ENCODE measurements at regions not wholly inside any gene's neighbourhood (a gene's known extent, or its start where the extent isn't known, plus 50 kb on each side); places are given as distances from the start of the nearest gene placed in this dataset.

DNA sequence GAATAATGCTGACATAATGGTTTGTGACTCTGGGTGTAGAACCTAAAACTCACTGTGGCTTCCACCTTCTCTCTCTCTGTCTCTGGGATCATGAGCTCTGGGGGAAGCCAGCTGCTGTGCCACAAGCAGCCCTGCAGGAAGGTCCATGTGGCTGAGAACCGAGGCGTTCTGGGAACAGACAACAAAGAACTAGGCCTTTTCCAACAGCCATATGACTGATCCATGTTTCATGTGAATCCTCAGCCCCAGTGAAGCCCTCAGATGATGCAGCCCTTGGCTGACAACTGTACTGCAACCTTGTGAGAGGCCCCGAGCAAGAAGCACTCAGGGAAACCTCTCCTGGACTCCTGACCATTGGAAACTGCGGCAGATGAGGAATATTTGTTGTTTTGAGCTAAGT lies 56.6 kb downstream of the HLA-G start:
- ATAC-seq (no peak), DNase-seq (no peak)
- peaks cover 8% of the 10 kb centered on the region for H3K36me3 Mint-ChIP-seq (ENCODE audit: insufficient read depth)
- H3K4me1 Mint-ChIP-seq (ENCODE audit: low read depth): peaks cover 17% of the 10 kb centered on the region
- peaks cover 10% of the 10 kb centered on the region for H3K9me3 Mint-ChIP-seq
- H3K4me3 Mint-ChIP-seq: no peak overlapping the region
- no peaks in the 10 kb centered on the region for H3K27me3 Mint-ChIP-seq (ENCODE audit: low read depth)

- peak overlapping the region; percentile 87 for H3K4me3 Mint-ChIP-seq
- H3K4me1 Mint-ChIP-seq (ENCODE audit: low read depth): peaks cover 20% of the 10 kb centered on the region
These were observed 55.6 kb upstream of the HLA-A start for GRCh38 chr6:29886701-29887100.

GRCh38 chr6:29887330-29887818 lies 55.0 kb upstream of the HLA-A start:
- peak; percentile 28 for DNase-seq
- Mint-ChIP-seq H3K4me1 (ENCODE audit: low read depth) (peaks cover 20% of the 10 kb centered on the region), H3K9me3 (peaks cover 10% of the 10 kb centered on the region), H3K27me3 (ENCODE audit: low read depth) (no peaks in the 10 kb centered on the region), H3K4me3 (peak overlapping the region; percentile 87), H3K36me3 (ENCODE audit: insufficient read depth) (peaks cover 10% of the 10 kb centered on the region)
- peak; percentile 17 to 41 for ATAC-seq

More at GRCh38 chr6:29886701-29887100, 55.6 kb upstream of the HLA-A start:
- no peak for DNase-seq
- ATAC-seq: no peak
- H3K9me3 Mint-ChIP-seq: peaks cover 10% of the 10 kb centered on the region
- no peaks in the 10 kb centered on the region for H3K27me3 Mint-ChIP-seq (ENCODE audit: low read depth)
- peaks cover 8% of the 10 kb centered on the region for H3K36me3 Mint-ChIP-seq (ENCODE audit: insufficient read depth)

DNA sequence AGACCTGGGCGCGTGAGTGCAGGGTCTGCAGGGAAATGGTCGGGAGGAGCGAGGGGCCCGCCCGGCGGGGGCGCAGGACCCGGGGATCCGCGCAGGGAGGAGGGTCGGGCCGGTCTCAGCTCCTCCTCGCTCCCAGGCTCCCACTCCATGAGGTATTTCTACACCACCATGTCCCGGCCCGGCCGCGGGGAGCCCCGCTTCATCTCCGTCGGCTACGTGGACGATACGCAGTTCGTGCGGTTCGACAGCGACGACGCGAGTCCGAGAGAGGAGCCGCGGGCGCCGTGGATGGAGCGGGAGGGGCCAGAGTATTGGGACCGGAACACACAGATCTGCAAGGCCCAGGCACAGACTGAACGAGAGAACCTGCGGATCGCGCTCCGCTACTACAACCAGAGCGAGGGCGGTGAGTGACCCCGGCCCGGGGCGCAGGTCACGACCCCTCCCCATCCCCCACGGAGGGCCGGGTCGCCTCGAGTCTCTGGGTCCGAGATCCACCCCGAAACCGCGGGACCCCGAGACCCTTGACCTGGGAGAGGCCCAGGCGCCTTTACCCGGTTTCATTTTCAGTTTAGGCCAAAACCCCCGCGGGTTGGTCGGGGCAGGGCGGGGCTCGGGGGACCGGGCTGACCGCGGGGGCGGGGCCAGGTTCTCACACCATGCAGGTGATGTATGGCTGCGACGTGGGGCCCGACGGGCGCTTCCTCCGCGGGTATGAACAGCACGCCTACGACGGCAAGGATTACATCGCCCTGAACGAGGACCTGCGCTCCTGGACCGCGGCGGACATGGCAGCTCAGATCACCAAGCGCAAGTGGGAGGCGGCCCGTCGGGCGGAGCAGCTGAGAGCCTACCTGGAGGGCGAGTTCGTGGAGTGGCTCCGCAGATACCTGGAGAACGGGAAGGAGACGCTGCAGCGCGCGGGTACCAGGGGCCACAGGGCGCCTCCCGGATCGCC lies 54.2 kb upstream of the HLA-A start:
- DNase-seq (peak; percentile 70), ATAC-seq (peak; percentile 78 to 83)
- Mint-ChIP-seq H3K36me3 (ENCODE audit: insufficient read depth) (peaks cover 8% of the 10 kb centered on the region), H3K27me3 (ENCODE audit: low read depth) (no peaks in the 10 kb centered on the region), H3K9me3 (peaks cover 9% of the 10 kb centered on the region), H3K4me1 (ENCODE audit: low read depth) (peaks cover 20% of the 10 kb centered on the region), H3K4me3 (peak overlapping the region; percentile 87)
